IPS DF 6.9 (cell line): ENCODE measurements at regions not wholly inside any gene's neighbourhood (a gene's known extent, or its start where the extent isn't known, plus 50 kb on each side); places are given as distances from the start of the nearest gene placed in this dataset.
"Not testable (repeated sequence)": the region's sequence is repeated elsewhere in the genome, so short reads cannot be mapped to it uniquely, and the experiment has no call there.

ENCODE experiments used
- DNase-seq: peaks from one replicate; pipeline ENCODE4 v3.0.0-alpha.2; 2013; ENCODE audit warnings: low read depth, low spot score
- H3K27ac ChIP-seq: one replicate; pipeline ENCODE4 v1.5.1; 2013; ENCODE audit warnings: low read length, control low read depth
- H3K27me3 ChIP-seq: 2 replicates; pipeline ENCODE4 v1.6.1; 2013; ENCODE audit warnings: mild to moderate bottlenecking, low read length; ENCODE audit not compliant: control insufficient read depth, insufficient read depth
- H3K36me3 ChIP-seq: 2 replicates; pipeline ENCODE4 v1.6.1; 2013; ENCODE audit warnings: low read length; ENCODE audit not compliant: control insufficient read depth, insufficient read depth
- H3K4me1 ChIP-seq: 2 replicates; pipeline ENCODE4 v1.6.1; 2013; ENCODE audit warnings: low read length; ENCODE audit not compliant: control insufficient read depth, insufficient read depth
- H3K4me3 ChIP-seq: 2 replicates; pipeline ENCODE4 v1.5.1; 2013; ENCODE audit warnings: mild to moderate bottlenecking, low read length
- H3K9me3 ChIP-seq: 2 replicates; pipeline ENCODE4 v1.6.1; 2013; ENCODE audit warnings: low read length, inconsistent platforms; ENCODE audit not compliant: control insufficient read depth, insufficient read depth
- WGBS: extraction: QIAGEN DNeasy Blood & Tissue Kit; methylation state at CpG from one replicate; pipeline ENCODE4 v1.1.7; 2013; ENCODE audit warnings: mixed read lengths, missing lambda C conversion rate; ENCODE audit not compliant: insufficient read length, insufficient coverage; 5-methylcytosine and 5-hydroxymethylcytosine counted together

DNA sequence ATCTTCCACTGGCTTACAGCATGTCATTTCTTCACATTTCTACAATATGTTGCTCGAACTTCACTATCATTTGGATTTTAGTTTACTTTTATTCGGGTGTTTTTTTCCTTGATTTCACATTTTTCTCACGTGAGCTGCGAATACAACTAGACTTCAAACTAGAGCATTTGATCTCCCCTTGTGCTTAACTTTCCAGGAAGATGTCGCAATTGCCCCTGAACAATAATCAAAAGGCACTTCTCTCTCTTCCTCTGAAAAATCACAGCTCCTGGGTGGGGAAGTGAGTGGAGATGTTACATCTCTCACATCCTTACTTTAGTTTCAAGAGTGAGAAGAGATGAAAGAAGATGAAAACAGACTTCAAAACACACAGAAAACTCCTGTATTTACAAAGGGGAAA, 587.9 kb downstream of the TBL1XR1 start:
- Histone ChIP-seq H3K4me1 (no peaks in the 10 kb centered on the region), H3K36me3 (no peaks in the 10 kb centered on the region), H3K9me3 (no peaks in the 10 kb centered on the region), H3K4me3 (no peak overlapping the region), H3K27me3 (no peaks in the 10 kb centered on the region), H3K27ac (no peak overlapping the region)
- WGBS, result no CpG with 5 or more reads among the region's 5 CpGs
- DNase-seq, result no peak

DNA sequence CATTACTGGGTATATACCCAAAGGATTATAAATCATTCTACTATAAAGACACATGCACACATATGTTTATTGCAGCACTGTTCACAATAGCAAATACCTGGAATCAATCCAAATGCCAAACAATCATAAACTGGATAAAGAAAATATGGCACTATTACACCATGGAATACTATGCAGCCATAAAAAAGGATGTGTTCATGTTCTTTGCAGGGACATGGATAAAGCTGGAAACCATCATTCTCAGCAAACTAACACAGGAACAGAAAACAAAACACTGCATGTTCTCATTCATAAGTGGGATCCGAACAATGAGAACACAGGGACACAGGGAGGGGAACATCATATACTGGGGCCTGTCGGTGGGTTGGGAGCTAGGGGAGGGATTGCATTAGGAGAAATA, 591.7 kb downstream of the TBL1XR1 start:
- not testable (repeated sequence) for H3K9me3 ChIP-seq, H3K36me3 ChIP-seq, DNase-seq, H3K4me3 ChIP-seq, H3K27me3 ChIP-seq, H3K27ac ChIP-seq, H3K4me1 ChIP-seq
- no CpG with 5 or more reads among the region's 2 CpGs for WGBS

DNA sequence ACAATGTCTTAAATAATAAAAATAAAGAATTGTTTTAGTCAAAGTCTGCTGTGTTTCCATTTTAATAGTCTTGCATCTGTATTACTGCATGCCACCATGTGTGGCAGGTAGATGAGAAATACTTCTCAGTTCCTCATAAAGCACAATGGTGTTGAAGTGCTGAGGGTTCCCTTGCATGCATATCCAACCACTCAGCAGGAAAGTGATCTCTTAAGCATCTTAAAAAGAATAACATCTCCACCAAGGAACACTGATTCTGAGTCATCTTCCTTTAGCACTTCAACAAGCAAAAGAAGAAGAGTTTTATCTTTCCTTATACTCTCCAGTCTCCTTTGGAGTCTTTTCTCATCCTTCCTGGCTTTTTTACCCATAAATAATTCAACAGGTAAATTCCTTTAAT, 602.0 kb downstream of the TBL1XR1 start:
- Histone ChIP-seq H3K4me3 (no peak overlapping the region), H3K9me3 (no peaks in the 10 kb centered on the region), H3K36me3 (no peaks in the 10 kb centered on the region), H3K4me1 (no peaks in the 10 kb centered on the region), H3K27me3 (no peaks in the 10 kb centered on the region), H3K27ac (no peak overlapping the region)
- DNase-seq, result no peak

DNA sequence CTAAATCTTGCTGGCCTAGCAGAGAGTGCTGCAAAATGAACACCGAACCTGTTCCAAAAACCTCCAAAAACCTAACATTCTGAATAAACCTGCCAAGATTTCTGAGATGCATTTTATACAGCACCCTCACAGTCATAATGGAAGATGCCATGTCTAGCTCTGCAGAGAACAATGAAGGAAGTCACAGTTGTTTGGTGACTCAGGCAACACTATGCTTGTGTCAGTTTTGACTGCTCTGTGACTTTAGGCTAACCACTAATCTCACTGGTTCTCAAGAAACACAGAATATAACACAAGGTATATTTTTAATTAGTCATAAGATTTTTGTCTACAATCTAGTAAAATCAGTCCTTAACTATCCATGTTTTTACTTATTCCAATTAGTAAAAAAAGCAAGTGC, 606.6 kb downstream of the TBL1XR1 start:
- no peaks in the 10 kb centered on the region for H3K27me3 ChIP-seq
- WGBS, result no CpG with 5 or more reads among the region's 1 CpG
- H3K27ac ChIP-seq, result no peak overlapping the region
- H3K4me3 ChIP-seq, result no peak overlapping the region
- DNase-seq, result no peak
- no peaks in the 10 kb centered on the region for H3K9me3 ChIP-seq
- H3K4me1 ChIP-seq, result no peaks in the 10 kb centered on the region
- H3K36me3 ChIP-seq, result no peaks in the 10 kb centered on the region

DNA sequence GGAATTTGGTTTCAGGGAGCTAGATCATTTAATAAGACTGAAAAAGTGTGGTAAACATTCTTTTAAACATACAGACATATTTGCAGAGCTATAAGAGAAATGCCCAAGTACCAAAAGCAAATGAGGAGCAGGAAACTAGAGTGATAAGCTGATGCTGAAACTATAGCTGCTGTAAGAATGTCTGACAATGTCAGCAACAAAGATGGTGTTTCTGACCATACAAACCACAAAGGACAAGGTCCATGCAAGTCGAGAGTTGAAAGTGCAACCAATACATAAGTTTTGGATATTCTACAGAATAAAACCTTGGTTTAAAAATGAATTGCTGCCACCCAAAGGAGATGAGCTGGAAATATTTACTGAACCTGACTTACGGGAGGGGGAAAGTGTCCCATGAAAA, 610.2 kb downstream of the TBL1XR1 start:
- WGBS, result no CpG with 5 or more reads among the region's 2 CpGs

DNA sequence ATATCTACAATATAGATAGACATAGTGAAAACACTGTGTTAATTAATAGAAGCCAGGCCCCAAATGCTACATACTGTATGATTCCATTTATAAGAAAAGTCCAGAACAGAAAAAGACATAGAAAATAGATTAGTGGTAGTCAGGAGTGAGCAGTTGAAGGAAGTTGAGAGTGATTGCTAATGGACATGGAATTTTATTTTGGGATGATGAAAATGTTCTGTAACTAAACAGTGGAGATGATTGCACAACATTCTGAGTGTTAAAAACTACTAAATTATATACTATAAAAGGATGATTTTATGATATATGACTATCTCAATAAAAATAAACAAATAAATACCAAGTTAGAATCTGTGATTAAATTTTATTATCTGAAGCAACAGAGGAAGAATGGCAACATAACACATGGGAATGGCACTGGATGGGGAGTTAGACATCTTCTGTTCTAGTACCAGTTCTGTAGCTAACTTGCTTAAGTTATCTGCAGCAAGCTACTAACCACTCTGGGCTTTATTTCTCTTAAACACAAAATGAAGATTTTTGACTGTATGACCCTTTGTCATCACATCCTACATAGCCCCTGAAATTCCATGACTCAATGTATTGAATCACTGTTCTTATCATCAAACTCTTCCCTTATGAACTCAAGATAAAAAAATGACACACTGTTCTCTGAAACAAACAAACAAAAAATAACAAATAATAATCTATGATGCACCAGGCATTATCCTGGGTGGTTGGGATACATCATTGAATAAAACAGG, 612.7 kb downstream of the TBL1XR1 start:
- Histone ChIP-seq H3K9me3 (no peaks in the 10 kb centered on the region), H3K36me3 (no peaks in the 10 kb centered on the region), H3K4me1 (no peaks in the 10 kb centered on the region), H3K27me3 (no peaks in the 10 kb centered on the region), H3K27ac (no peak overlapping the region), H3K4me3 (no peak overlapping the region)
- no peak for DNase-seq

More for the DNA sequence above, 610.2 kb downstream of the TBL1XR1 start:
- Histone ChIP-seq H3K4me1 (no peaks in the 10 kb centered on the region), H3K9me3 (no peaks in the 10 kb centered on the region), H3K27ac (no peak overlapping the region), H3K36me3 (no peaks in the 10 kb centered on the region), H3K4me3 (no peak overlapping the region), H3K27me3 (no peaks in the 10 kb centered on the region)
- no peak for DNase-seq

DNA sequence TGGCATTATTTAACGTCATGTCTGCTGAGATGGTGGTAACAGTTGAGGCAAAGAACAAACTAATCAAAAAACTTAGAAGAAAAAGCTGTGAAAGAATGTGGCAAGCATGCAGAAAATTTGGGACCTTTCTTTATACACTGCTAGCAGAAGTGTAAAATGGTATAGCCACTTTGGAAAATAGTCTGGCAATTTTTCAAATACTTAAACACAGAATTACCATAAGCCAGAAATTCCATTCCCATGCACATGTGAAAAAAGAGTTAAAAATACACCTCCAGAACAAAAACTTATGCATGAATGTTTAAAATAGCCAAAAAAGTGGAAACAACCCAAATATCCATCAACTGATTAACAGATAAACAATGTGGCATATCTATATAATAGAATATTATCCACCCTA, 613.3 kb downstream of the TBL1XR1 start:
- H3K9me3 ChIP-seq, result no peaks in the 10 kb centered on the region
- no peak overlapping the region for H3K4me3 ChIP-seq
- no peaks in the 10 kb centered on the region for H3K4me1 ChIP-seq
- no peaks in the 10 kb centered on the region for H3K27me3 ChIP-seq
- no peaks in the 10 kb centered on the region for H3K36me3 ChIP-seq
- DNase-seq, result no peak
- no CpG with 5 or more reads among the region's 1 CpG for WGBS
- H3K27ac ChIP-seq, result no peak overlapping the region

DNA sequence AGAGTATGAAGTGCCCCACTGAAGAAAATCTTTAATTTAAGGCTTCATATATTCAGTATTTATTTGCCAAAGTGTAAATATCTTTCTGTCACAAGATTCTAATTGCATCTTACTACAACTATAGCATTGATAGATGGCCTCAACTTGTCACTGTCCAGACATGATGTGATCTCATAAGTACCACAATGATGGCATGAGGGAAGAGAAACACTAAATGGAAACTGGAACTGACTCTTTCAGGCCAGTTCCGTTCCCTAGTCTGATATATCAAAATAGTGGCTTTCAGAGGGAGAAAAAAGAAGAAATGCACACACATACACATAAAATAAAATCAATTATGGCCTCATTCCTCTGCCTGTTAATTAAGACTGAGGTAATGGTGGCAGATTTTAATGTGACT, 615.7 kb downstream of the TBL1XR1 start:
- no peaks in the 10 kb centered on the region for H3K4me1 ChIP-seq
- no peaks in the 10 kb centered on the region for H3K36me3 ChIP-seq
- H3K27ac ChIP-seq, result no peak overlapping the region
- no peaks in the 10 kb centered on the region for H3K27me3 ChIP-seq
- WGBS, result no CpG with 5 or more reads among the region's 1 CpG
- no peak overlapping the region for H3K4me3 ChIP-seq
- no peaks in the 10 kb centered on the region for H3K9me3 ChIP-seq
- no peak for DNase-seq

DNA sequence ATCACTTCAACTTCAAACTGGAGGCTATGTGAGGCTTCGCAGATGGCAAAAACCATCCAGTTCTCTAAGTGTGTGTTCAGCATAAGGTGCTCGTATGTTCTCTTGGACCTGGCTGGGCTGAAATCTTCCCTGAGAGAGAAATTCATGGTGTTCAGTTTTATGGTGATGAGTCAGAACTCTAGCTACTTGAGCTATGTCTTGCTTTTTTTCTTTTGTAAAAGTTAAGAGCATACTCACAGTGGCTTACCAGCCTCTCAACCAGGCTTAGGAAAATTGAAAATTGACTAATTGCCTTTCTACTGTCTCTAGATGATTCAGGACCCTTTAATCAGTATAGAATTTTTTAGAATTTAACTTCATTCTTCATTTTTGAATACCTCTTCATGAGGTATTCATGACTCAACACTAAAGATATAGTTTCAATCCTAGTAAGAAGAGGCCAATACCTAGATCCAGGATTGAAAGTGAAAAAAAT, 617.5 kb downstream of the TBL1XR1 start:
- Histone ChIP-seq H3K4me3 (no peak overlapping the region), H3K36me3 (no peaks in the 10 kb centered on the region), H3K4me1 (no peaks in the 10 kb centered on the region), H3K27me3 (no peaks in the 10 kb centered on the region), H3K27ac (no peak overlapping the region), H3K9me3 (no peaks in the 10 kb centered on the region)
- no peak for DNase-seq
- no CpG with 5 or more reads among the region's 2 CpGs for WGBS

DNA sequence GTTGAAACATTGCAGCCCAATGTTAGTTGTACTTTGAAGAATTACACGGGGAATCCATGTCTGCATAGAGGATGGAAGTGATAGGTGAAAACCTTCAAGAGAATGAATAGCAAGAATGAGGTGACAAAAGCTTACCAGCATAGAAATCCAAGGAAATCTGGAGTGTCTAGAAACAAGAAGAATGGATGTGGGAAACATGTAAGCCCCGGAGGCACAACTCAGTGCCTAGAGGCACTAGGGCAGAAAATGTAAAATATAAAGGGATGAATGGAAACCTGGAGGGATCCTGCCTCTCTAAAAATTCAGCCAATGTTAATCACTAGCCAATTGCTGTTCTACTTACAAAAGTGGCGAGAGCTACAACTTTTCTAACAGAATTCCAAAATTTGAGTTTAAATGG, 619.0 kb downstream of the TBL1XR1 start:
- H3K27ac ChIP-seq, result no peak overlapping the region
- no peaks in the 10 kb centered on the region for H3K36me3 ChIP-seq
- no CpG with 5 or more reads among the region's 3 CpGs for WGBS
- DNase-seq, result no peak
- H3K4me1 ChIP-seq, result no peaks in the 10 kb centered on the region
- no peak overlapping the region for H3K4me3 ChIP-seq
- no peaks in the 10 kb centered on the region for H3K9me3 ChIP-seq
- no peaks in the 10 kb centered on the region for H3K27me3 ChIP-seq

DNA sequence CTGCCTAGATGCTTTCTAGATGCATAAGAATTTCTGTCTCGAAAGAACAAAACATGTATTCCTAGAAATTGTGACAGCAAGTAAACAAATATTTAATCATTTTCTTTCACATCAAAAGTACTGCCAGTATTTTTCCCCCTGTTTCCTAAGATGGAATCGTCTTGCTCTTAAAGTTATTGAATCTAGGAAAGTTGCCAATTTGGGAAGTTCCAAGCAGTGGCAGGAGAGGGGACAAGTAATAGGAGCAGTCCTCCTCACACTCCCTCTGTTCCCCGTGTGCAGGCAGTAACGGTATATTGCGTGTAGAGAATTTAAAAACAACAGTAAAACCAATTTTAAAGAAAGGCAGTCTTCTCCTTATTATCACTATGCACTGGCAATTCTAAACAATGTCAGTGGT, 619.8 kb downstream of the TBL1XR1 start:
- H3K27me3 ChIP-seq, result no peaks in the 10 kb centered on the region
- H3K36me3 ChIP-seq, result no peaks in the 10 kb centered on the region
- no peak for DNase-seq
- no peaks in the 10 kb centered on the region for H3K4me1 ChIP-seq
- H3K9me3 ChIP-seq, result no peaks in the 10 kb centered on the region
- no peak overlapping the region for H3K4me3 ChIP-seq
- H3K27ac ChIP-seq, result no peak overlapping the region
- WGBS, result no CpG with 5 or more reads among the region's 5 CpGs
